ENCODE measurements at regions not wholly inside any gene's neighbourhood (a gene's known extent, or its start where the extent isn't known, plus 50 kb on each side); places are given as distances from the start of the nearest gene placed in this dataset.

DNA sequence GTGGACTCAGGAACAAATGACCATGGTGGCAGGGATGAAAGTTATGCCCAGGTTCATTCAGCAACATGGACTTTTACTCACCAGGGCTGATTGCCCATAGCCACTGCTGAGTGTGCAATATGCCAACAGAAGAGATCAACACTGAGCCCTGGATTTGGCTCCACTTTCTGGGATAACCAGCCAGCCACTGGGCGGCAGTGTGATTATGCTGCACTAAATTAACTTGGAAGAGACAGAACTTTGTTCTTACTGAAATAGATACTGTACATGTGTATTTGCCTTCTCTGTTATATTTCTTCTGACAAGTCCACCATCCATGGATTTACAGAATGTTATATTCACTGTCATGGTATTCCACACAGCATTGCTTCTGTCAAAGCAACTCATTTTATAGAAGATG, 257.4 kb downstream of the TDRD3 start:
- Histone ChIP-seq H3K4me2 (no peak overlapping the region), H3K27ac (no peak overlapping the region), H3K36me3 (no peaks in the 10 kb centered on the region), H3K4me3 (no peak overlapping the region), H3K9ac (no peak overlapping the region), H3K27me3 (no peaks in the 10 kb centered on the region), H4K20me1 (no peaks in the 10 kb centered on the region), H3K4me1 (peaks cover 6% of the 10 kb centered on the region; the same call in 1 of the 2 replicates), H3K9me3 (no peaks in the 10 kb centered on the region)
- TF ChIP-seq Cebpa-rat (IDR thresholded peaks at IDR 0.05) = no peak

DNA sequence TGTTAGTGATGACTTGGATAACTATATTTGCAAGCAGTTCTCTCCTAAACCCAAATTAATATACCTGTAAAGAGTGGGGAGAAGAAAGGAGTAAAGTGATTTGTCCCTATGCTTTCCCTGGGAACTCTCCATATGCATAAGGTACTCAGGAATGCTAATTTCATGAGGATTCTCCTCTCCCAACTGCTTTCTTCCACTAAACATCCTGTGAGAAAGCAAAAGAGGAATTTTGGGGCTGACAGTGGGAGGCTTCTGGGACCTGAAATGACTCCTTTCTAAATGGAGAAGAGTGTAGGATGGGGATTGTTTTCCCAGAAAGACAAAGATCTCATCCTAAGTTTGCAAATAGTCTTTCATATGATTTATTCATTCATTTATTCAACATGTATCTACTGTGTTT, 250.5 kb downstream of the TDRD3 start:
- Histone ChIP-seq H3K4me3 (no peak overlapping the region), H3K27ac (no peak overlapping the region), H3K9me3 (no peaks in the 10 kb centered on the region), H3K4me1 (no peaks in the 10 kb centered on the region), H3K4me2 (no peak overlapping the region), H3K9ac (no peak overlapping the region), H3K27me3 (no peaks in the 10 kb centered on the region), H3K36me3 (no peaks in the 10 kb centered on the region), H4K20me1 (no peaks in the 10 kb centered on the region)
- TF ChIP-seq Cebpa-rat (IDR thresholded peaks at IDR 0.05) = no peak

DNA sequence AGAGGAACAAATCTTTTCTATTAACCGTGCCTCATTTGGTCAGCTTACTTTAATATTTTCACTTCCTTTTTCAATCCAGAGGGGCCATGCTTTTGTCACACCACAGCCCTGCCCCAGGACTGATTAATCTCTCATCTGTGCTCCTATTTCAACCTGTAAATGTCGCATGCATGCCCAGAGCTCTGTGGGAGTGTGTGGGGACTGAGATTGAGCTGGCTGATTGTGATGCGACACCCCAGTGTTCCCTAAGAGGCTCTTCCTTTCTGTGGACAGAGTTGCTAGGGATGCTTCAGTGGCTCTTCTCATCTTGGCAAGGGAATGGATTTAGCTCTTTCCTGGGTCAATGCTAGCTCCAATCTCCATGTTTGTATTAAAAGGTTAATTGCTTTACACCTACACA, 249.6 kb downstream of the TDRD3 start:
- Histone ChIP-seq H3K4me1 (no peaks in the 10 kb centered on the region), H3K4me2 (no peak overlapping the region), H3K27me3 (no peaks in the 10 kb centered on the region), H3K36me3 (no peaks in the 10 kb centered on the region), H3K4me3 (no peak overlapping the region), H3K9me3 (no peaks in the 10 kb centered on the region), H4K20me1 (no peaks in the 10 kb centered on the region), H3K27ac (no peak overlapping the region), H3K9ac (no peak overlapping the region)
- TF ChIP-seq Cebpa-rat (IDR thresholded peaks at IDR 0.05) = no peak

DNA sequence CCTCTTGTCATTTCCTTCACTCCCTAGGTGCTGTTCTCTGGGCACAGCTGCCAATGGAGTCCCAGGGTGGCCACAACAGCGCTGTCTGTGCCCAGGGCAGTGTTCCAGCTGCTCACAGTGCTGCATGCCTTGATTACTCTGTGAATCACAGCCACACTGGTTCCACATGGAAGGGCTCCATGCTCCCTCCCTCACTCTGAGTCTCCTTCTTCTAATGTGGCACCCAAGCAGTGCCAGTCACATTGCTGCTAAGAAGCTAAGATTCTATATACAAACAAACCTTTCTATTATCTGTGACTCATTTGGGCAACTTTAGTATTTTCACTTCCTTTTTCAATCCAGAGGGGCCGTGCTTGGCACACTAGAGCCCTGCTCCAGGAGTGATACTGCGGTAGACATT, 248.7 kb downstream of the TDRD3 start:
- Histone ChIP-seq H3K36me3 (no peaks in the 10 kb centered on the region), H4K20me1 (no peaks in the 10 kb centered on the region), H3K4me3 (no peak overlapping the region), H3K9ac (no peak overlapping the region), H3K9me3 (no peaks in the 10 kb centered on the region), H3K27me3 (no peaks in the 10 kb centered on the region), H3K4me1 (no peaks in the 10 kb centered on the region), H3K27ac (no peak overlapping the region), H3K4me2 (no peak overlapping the region)
- no peak for TF ChIP-seq Cebpa-rat (IDR thresholded peaks at IDR 0.05)

DNA sequence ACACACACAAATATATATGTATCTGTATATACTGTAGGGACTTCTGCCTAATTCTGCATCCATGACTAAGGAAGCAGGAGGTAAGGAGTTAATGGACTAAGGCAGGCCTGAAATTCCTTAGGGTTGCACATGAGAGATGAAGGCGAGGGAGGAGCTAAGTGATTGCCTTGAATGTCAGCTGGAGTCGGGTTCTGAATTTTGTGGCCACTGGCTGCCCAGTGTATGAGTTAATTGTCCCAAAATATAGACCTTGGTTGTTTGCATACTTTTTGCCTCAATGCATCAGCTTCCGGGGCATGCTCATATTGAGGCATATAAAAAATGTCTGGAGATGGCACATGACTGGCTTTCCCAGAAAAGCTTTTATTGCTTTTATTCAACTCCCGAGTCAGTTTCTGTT, 245.5 kb downstream of the TDRD3 start:
- TF ChIP-seq Cebpa-rat (IDR thresholded peaks at IDR 0.05) = no peak
- H3K9me3 ChIP-seq = no peaks in the 10 kb centered on the region
- H3K4me2 ChIP-seq = no peak overlapping the region
- H3K4me3 ChIP-seq = no peak overlapping the region
- no peaks in the 10 kb centered on the region for H3K36me3 ChIP-seq
- no peaks in the 10 kb centered on the region for H3K4me1 ChIP-seq
- no peak overlapping the region for H3K9ac ChIP-seq
- H3K27ac ChIP-seq = no peak overlapping the region
- no peaks in the 10 kb centered on the region for H4K20me1 ChIP-seq
- no peaks in the 10 kb centered on the region for H3K27me3 ChIP-seq

DNA sequence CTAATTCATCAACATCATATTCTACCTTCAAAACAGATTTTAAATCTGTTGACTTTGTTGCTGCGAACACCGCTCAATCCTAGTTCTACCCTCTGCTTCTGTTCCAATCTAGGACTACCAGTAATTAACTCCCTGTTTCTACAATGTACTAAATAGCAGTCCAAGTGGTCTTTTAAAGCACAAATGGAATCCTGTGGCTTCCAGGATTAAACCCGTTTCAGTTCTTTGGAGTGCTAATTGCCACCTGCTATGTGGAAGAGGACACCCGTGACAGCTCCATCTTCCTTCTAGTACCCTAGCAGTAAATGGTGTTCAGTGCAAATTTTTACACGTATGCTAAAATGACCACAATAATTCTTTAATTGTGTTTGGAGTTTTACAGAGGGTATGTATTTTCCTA, 232.1 kb downstream of the TDRD3 start:
- H3K9me3 ChIP-seq = no peaks in the 10 kb centered on the region
- no peaks in the 10 kb centered on the region for H4K20me1 ChIP-seq
- TF ChIP-seq Cebpa-rat (IDR thresholded peaks at IDR 0.05) = no peak
- no peaks in the 10 kb centered on the region for H3K27me3 ChIP-seq
- no peaks in the 10 kb centered on the region for H3K4me1 ChIP-seq
- H3K9ac ChIP-seq = no peak overlapping the region
- H3K4me2 ChIP-seq = no peak overlapping the region
- no peak overlapping the region for H3K4me3 ChIP-seq
- no peak overlapping the region for H3K27ac ChIP-seq
- H3K36me3 ChIP-seq = no peaks in the 10 kb centered on the region

DNA sequence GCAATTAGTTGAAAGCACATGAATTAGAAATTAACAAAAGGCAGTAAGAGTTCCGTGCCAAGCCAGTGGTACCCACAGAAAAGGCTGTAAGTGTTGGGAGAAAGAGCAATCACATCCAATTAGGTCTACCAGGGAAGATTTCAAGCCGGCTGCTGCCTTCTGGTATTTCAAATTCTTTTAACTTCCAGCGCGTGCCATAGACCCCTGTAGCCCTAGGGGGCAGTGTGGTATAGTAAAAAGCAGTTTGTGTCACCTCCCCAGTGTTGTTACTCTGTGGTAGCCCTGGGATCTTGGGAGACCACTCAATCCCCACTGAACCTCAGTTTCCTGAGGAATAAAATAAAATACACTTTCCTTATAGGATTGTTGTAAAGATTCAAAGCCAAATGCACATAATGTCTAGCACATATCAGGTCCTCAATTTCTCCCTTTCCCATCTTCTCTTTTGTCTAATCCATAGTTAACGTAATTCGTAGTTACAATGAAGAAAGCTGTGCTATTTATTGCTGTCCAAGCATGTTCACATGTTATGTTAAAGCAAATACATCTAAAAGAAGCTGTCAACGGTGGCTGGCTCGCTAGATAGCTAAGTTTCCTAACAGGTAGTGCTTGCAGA, 230.2 kb downstream of the TDRD3 start:
- no peaks in the 10 kb centered on the region for H4K20me1 ChIP-seq
- H3K27ac ChIP-seq = no peak overlapping the region

More for the DNA sequence above, 230.2 kb downstream of the TDRD3 start:
- H3K27me3 ChIP-seq = no peaks in the 10 kb centered on the region
- no peaks in the 10 kb centered on the region for H3K36me3 ChIP-seq
- no peaks in the 10 kb centered on the region for H3K4me1 ChIP-seq
- no peak overlapping the region for H3K9ac ChIP-seq
- no peaks in the 10 kb centered on the region for H3K9me3 ChIP-seq
- H3K4me2 ChIP-seq = no peak overlapping the region
- no peak for TF ChIP-seq Cebpa-rat (IDR thresholded peaks at IDR 0.05)
- H3K4me3 ChIP-seq = no peak overlapping the region

Data from BLaER1 (cell line).